Keratinocyte (primary cell): ENCODE measurements at regions not wholly inside any gene's neighbourhood (a gene's known extent, or its start where the extent isn't known, plus 50 kb on each side); places are given as distances from the start of the nearest gene placed in this dataset.

Experiments
- DNase-seq: peaks from one replicate; pipeline ENCODE4 v3.0.0-alpha.2; 2011; ENCODE audit warnings: low read depth, missing footprints, low spot score
- FAIRE-seq: peaks from 2 replicates; lab custom pipeline; 2011; peaks lifted over from hg19 to GRCh38; lab: Jason Lieb, UNC
- H2AFZ ChIP-seq: 2 replicates; pipeline ENCODE4 v1.6.0; 2012; ENCODE audit warnings: low read length, control low read depth, inconsistent platforms; ENCODE audit not compliant: control insufficient read depth
- H3K27ac ChIP-seq: 2 replicates; pipeline ENCODE4 v1.5.1; 2011; ENCODE audit warnings: low read length; ENCODE audit not compliant: control insufficient read depth, insufficient read depth
- H3K27me3 ChIP-seq: 3 replicates; pipeline ENCODE4 v1.6.0; 2011; ENCODE audit warnings: low read length; ENCODE audit not compliant: control insufficient read depth, insufficient read depth; ENCODE audit errors: extremely low read depth
- H3K36me3 ChIP-seq, 2 experiments: 2 replicates in 1 of 2; 3 replicates in 1 of 2; pipeline ENCODE4 v1.5.1; 2011; ENCODE audit warnings: low read length in 2 of 2, mild to moderate bottlenecking in 1 of 2; ENCODE audit not compliant: control insufficient read depth in 2 of 2, insufficient read depth in 2 of 2; ENCODE audit errors: extremely low read depth in 1 of 2
- H3K4me1 ChIP-seq: 3 replicates; pipeline ENCODE4 v1.5.1; 2011; ENCODE audit warnings: low read length; ENCODE audit not compliant: control insufficient read depth, insufficient read depth; ENCODE audit errors: extremely low read depth
- H3K4me2 ChIP-seq: 3 replicates; pipeline ENCODE4 v1.6.0; 2011; ENCODE audit warnings: low read depth, low read length; ENCODE audit not compliant: control insufficient read depth, insufficient read depth; ENCODE audit errors: extremely low read depth
- H3K4me3 ChIP-seq, 3 experiments: fragments of 200-600 bp in 1 of 3; sonication (generic) in 1 of 3; 2 replicates in 2 of 3; 3 replicates in 1 of 3; pipeline ENCODE4 v1.5.1; 2011 to 2016; ENCODE audit warnings: low read length in 3 of 3, mild to moderate bottlenecking in 3 of 3, control low read depth in 2 of 3, inconsistent platforms in 1 of 3, low read depth in 1 of 3, mixed read lengths in 1 of 3, mixed run types in 1 of 3, moderate library complexity in 1 of 3; ENCODE audit not compliant: control insufficient read depth in 2 of 3, insufficient read depth in 2 of 3; ENCODE audit errors: extremely low read depth in 1 of 3
- H3K79me2 ChIP-seq: 2 replicates; pipeline ENCODE4 v1.6.0; 2012; ENCODE audit warnings: low read length; ENCODE audit not compliant: control insufficient read depth, insufficient read depth
- H3K9ac ChIP-seq: 3 replicates; pipeline ENCODE4 v1.6.0; 2011; ENCODE audit warnings: low read length; ENCODE audit not compliant: control insufficient read depth, insufficient read depth; ENCODE audit errors: extremely low read depth
- H3K9me1 ChIP-seq: 3 replicates; pipeline ENCODE4 v1.6.0; 2011; ENCODE audit warnings: low read length; ENCODE audit not compliant: control insufficient read depth, insufficient read depth; ENCODE audit errors: extremely low read depth
- H3K9me3 ChIP-seq: 2 replicates; pipeline ENCODE4 v1.5.1; 2012; ENCODE audit warnings: low read depth, low read length; ENCODE audit not compliant: control insufficient read depth
- H4K20me1 ChIP-seq: 3 replicates; pipeline ENCODE4 v1.6.0; 2011; ENCODE audit warnings: low read length; ENCODE audit not compliant: control insufficient read depth, insufficient read depth; ENCODE audit errors: extremely low read depth
- CTCF ChIP-seq, 3 experiments: IDR thresholded peaks in 1 of 3; conservative IDR thresholded peaks in 1 of 3; optimal IDR thresholded peaks in 1 of 3; 2 replicates in 2 of 3; 3 replicates in 1 of 3; pipeline versions ENCODE3 to v1.5.1; 2011; ENCODE audit warnings: low read length in 3 of 3, mild to moderate bottlenecking in 3 of 3, moderate library complexity in 2 of 3, control low read depth in 1 of 3, inconsistent platforms in 1 of 3; ENCODE audit not compliant: insufficient read depth in 2 of 3; ENCODE audit errors: extremely low read depth in 1 of 3
- EZH2 ChIP-seq: IDR thresholded peaks from one replicate; pipeline ENCODE4 v1.6.1; 2012; ENCODE audit warnings: inconsistent platforms, mild to moderate bottlenecking, low read length, moderate library complexity
- dilution Hi-C: fragments of 300-500 bp; cut with MboI; formaldehyde crosslinking; loops from one replicate; pipeline ENCODE4 v1.7.0; 2020; ENCODE audit warnings: low sequenced_read_pairs; ENCODE audit not compliant: extremely low pct_ligation_motif_present

GRCh38 chr16:11446566-11447119 lies 101.4 kb downstream of the RMI2 start:
- no peak overlapping the region for H3K9ac ChIP-seq
- TF ChIP-seq CTCF (optimal IDR thresholded peaks at IDR 0.05 in 1 of 3, IDR thresholded peaks at IDR 0.05 in 1 of 3, conservative IDR thresholded peaks at IDR 0.05 in 1 of 3; ENCODE audit: extremely low read depth in 1 of 3, insufficient read depth in 2 of 3, low read length in 3 of 3) (no peak), EZH2 (no peak)
- H3K27me3 ChIP-seq = no peaks in the 10 kb centered on the region
- H3K79me2 ChIP-seq = no peaks in the 10 kb centered on the region
- DNase-seq (no peak), FAIRE-seq (no peak)
- H3K36me3 ChIP-seq = no peaks in the 10 kb centered on the region
- no peak overlapping the region for H3K4me2 ChIP-seq
- dilution Hi-C loops = no loop called here
- H3K9me3 ChIP-seq = no peaks in the 10 kb centered on the region
- no peak overlapping the region for H3K4me3 ChIP-seq
- H3K9me1 ChIP-seq = no peaks in the 10 kb centered on the region
- H3K27ac ChIP-seq = no peak overlapping the region
- no peaks in the 10 kb centered on the region for H3K4me1 ChIP-seq
- H4K20me1 ChIP-seq = no peaks in the 10 kb centered on the region
- H2AFZ ChIP-seq = no peak overlapping the region

GRCh38 chr16:11447272-11447671 lies 102.0 kb downstream of the RMI2 start:
- Histone ChIP-seq H3K9me3 (no peaks in the 10 kb centered on the region), H3K27ac (no peak overlapping the region), H3K36me3 (no peaks in the 10 kb centered on the region), H3K4me3 (no peak overlapping the region), H3K9ac (no peak overlapping the region), H3K79me2 (no peaks in the 10 kb centered on the region), H3K4me1 (no peaks in the 10 kb centered on the region), H3K27me3 (peaks cover 2% of the 10 kb centered on the region), H2AFZ (no peak overlapping the region), H4K20me1 (no peaks in the 10 kb centered on the region), H3K9me1 (no peaks in the 10 kb centered on the region), H3K4me2 (no peak overlapping the region)
- dilution Hi-C loops = no loop called here
- TF ChIP-seq EZH2 = no peak
- TF ChIP-seq CTCF (optimal IDR thresholded peaks at IDR 0.05 in 1 of 3, IDR thresholded peaks at IDR 0.05 in 1 of 3, conservative IDR thresholded peaks at IDR 0.05 in 1 of 3; ENCODE audit: extremely low read depth in 1 of 3, insufficient read depth in 2 of 3, low read length in 3 of 3) = no peak
- no peak for FAIRE-seq
- no peak for DNase-seq
